Stimulated activated CD8-positive, alpha-beta memory T cell treated with anti-CD3 and anti-CD28 coated beads, Interleukin-7, amount 100 ng/mL, for 48 hours (primary cell): ENCODE measurements at regions not wholly inside any gene's neighbourhood (a gene's known extent, or its start where the extent isn't known, plus 50 kb on each side); places are given as distances from the start of the nearest gene placed in this dataset.
A peak's percentile ranks its signal among the peaks of the same experiment; 100 is the strongest.
"Not testable (repeated sequence)": the region's sequence is repeated elsewhere in the genome, so short reads cannot be mapped to it uniquely, and the experiment has no call there.

ENCODE experiments used
- DNase-seq, 2 donors: peaks; one replicate each; pipeline ENCODE4 v3.0.0-alpha.2; 2020; ENCODE audit warnings: low read depth in 1 of 2; ENCODE audit errors: extremely low read depth in 1 of 2

DNA sequence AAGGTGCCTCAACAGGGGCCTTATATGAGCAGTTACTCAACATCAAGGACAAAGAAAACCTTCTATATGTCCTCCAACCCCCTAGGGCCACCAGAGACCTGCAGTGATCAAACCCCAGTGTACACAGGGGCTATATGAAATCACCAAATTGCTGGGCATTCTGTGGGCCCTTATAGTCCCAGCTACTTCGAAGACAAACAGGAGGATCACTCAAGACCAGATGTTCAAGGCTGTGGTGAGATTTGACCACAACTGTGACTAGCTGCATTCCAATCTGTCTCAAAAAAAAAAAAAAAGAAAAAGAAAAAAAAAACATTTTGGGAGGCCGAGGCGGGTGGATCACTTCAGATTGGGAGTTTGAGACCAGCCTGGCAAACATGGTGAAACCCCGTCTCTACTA, 51.0 kb upstream of the PRB2 start:
- DNase-seq = no peak

DNA sequence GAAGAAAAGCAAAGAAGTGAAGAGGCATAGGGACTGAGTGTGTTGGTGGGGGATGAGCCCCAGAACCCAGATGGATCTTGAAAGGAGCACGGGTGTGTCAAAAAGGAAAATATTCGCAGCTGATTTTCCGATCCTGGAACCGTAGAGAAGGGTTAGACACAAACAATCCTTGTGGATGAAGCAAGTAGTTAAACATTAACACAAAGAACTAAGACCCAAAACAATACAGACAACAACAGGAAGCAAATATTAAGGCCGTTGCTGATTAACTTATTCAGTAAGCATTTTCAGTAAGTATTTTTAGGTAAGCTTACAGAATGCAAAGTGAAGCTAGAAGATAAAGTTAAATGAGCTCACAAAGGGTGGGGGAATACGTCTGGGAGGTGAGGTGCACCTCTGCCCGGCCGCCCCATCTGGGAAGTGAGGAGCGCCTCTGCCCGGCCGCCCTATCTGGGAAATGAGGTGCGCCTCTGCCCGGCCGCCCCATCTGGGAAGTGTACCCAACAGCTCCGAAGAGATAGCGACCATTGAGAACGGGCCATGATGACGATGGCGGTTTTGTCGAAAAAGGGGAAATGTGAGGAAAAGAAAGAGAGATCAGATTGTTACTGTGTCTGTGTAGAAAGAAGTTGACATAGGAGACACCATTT, 62.8 kb upstream of the PRB2 start:
- no peak for DNase-seq

DNA sequence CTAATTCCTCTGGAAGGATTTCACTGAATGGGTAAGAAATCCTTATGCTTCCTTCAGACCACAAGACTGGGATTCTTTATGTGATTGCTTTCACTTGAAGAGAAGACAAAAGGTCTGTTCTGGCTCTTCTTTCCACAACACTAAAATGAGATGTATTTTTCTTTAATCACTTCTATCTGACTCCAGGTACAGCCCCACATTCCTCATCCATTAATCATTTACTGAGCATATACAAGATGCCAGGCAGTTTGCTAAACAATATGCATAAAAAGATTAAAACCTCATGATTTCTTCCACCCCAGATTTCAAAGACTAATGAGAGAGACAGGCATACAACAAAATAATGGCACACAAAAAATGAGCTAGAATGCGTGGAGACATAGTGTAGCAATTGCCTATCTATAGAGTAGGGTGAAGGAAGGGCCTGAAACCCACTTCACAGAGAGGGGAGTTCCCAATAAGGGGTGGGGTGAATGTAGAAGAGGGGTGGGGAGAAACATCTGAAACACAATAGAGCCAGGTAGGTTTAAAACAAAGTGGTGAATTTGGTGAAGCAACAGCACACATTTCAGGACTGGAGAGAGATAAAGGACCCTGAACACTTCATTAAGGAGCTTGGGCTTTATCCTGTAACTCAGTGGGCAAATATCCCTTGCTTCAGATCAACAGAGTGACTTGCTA, 65.1 kb upstream of the PRB2 start:
- DNase-seq = no peak

GRCh38 chr12:11461433-11461832, 66.1 kb upstream of the PRB2 start:
- no peak for DNase-seq

GRCh38 chr12:11477110-11477509, 81.7 kb upstream of the PRB2 start:
- DNase-seq = no peak

- no peak for DNase-seq
These were observed 87.6 kb upstream of the PRB2 start for GRCh38 chr12:11482955-11483354.

GRCh38 chr12:11486623-11487444, 91.5 kb upstream of the PRB2 start:
- DNase-seq = peak; percentile 45 to 66

DNA sequence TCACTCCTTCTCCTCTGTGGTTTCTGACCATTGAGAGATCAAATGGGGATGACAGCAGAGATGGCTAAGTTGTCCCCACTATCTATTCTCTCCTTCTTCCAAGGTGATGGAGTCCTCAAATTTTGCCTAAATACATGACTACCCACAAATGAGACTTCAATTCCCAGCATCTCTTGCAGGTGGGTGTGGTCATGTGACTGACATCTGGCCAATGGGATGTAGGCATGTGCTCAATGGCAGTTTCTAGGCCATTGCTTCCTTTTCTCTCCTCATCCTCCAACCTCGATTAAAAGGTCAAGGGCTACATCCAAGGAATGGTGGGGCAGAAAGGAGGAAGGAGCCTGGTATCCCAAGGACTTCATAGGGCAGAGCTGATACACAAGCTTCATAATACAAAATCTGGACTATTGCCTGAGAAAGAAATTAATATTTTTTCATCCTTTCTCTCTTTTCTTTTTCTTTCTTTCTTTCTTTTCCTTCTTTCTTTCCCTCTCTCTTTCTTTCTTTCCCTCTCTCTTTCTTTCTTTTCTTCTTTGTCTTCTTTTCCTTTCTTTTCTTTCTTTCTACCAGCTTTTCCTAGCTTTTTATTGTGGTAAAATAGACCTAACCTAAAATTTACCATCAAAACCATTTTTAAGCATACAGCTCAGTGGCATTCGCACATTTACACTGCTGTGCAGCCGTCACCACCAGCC, 100.9 kb upstream of the PRB2 start:
- no peak for DNase-seq

- DNase-seq = no peak
These were observed 102.1 kb upstream of the PRB2 start for GRCh38 chr12:11497438-11497837.

GRCh38 chr12:11497995-11498394, 102.6 kb upstream of the PRB2 start:
- DNase-seq = no peak

GRCh38 chr12:11498574-11498973, 103.2 kb upstream of the PRB2 start:
- DNase-seq = not testable (repeated sequence)

- no peak for DNase-seq
These were observed 104.4 kb upstream of the PRB2 start for GRCh38 chr12:11499806-11500187.

DNA sequence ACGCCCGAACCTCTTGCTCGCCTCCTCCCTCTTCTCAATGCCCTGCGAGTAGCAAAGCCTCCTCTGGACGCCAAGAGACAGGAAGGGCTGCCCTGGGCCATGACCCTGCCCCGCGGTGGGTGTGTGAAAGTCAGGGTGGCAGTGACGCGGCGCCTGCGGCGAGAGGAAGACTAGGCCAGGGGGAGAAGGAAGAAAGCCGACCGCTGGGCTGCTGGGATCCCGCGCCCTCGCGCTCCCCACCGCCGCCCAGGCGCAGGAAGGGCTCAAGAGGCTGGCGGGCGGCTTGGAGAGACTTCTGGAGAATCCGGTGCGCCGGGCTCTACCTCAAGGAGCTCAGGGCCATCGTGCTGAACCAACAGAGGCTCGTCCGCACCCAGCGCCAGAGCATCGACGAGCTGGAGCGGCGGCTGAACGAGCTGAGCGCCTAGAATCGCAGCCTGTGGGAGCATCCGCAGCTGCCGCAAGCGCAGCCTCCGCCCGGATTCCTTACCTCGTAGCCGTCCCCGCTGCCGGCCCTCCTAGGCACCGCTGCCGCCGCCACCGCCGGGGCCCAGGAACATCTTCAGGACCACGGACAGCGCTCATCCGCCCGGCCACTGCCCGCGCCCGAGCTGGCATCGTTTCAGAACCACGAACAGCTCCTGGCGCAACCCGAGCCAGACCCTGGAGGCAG, 105.0 kb upstream of the PRB2 start:
- peak; percentile 48 to 50 for DNase-seq

DNA sequence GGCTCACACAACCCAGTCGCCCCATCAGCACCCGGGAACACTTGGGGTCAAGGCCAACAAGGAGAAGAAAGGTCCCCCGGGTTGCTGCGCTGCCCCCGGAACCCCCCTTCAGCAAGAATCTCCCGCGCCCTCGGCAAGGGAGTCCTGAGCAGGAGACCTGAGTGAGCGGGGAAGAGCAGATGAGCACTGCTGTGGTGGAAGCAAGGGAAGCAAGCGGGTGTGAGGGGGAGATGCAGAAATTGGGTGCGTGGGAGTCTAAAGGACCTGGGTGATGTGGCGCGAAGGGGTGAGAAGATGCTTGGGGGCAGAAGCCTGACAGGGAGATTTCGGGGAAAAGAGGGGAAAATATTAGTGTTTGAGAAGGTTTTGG, 105.5 kb upstream of the PRB2 start:
- DNase-seq = no peak

GRCh38 chr12:11508699-11509098, 113.3 kb upstream of the PRB2 start:
- DNase-seq = no peak

GRCh38 chr12:11509326-11509725, 114.0 kb upstream of the PRB2 start:
- no peak for DNase-seq

DNA sequence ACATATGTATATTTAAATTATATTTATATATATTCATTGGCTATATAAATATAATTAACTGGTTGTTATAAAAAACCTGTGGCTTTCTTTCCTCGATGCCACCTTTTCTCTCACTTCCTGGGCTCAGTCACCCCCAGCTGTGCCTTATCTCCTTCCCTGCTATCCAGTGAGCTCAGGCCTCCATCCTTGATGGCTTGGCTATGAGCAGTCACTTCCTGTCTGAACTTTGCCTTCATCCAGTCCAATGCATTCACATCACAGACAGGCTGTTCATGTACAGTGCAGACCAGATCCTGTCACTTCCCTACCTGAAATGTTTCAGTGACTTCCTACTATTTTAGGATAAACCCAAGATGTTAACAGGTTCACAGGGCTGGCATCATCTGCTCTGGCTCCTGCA, 115.3 kb upstream of the PRB2 start:
- no peak for DNase-seq

- no peak for DNase-seq
These were observed 117.9 kb upstream of the PRB2 start for GRCh38 chr12:11513288-11513687.

DNA sequence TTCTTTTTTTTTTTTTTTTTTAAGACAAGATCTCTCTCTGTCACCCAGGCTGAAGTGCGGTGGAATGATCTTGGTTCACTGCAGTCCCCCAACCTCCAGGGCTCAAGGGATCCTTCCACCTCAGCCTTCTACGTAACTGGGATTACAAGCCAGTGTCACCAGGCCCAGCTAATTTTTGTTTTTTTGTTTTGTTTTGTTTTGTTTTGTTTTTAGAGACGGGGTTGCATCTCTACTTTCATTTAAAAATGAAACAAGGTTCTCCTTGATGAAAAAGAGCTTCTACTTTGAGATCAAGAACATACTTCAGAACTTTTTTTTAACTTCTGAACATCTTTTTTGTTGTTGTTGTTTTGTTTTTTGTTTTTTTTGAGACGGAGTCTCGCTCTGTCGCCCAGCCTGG, 121.7 kb upstream of the PRB2 start:
- no peak for DNase-seq

DNA sequence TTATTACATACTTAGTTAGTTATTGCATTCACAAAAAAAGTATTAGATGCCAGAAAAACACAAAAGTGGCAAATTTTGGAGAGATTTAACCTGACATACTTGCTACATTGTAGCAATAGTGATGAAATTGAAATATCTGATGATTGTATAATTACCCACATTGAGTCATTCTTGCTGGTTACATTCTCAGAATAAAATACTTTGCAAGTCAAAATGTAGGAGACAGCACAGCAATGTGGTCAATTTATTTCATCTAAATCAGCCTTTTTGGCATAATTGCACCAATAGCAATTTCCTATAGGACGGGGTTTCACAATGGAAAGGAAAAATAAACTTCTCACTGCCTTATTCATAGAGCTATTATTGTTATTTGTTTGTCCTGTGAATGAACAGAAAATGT, 125.0 kb upstream of the ETV6 start:
- no peak for DNase-seq

DNA sequence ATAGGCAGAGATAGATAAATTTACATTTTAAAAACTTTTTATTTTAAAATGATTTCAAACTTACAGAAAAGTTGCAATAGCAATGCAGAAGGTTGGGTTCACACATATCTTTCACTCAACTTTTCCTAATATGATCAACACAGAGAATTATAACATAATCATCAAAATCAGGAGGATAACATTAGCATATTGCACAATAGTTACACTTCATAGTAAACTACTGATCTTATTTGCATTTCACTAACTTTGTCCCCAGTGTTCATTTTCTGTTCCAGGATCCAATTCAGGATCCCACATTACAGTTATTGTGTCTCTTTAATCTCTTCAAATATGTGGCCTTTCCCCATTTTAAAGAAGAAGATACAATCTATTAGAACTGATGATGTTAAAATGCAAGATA, 115.4 kb upstream of the ETV6 start:
- no peak for DNase-seq
